ENCODE measurements at regions not wholly inside any gene's neighbourhood (a gene's known extent, or its start where the extent isn't known, plus 50 kb on each side); places are given as distances from the start of the nearest gene placed in this dataset.

- Histone ChIP-seq H3K9me3 (no peaks in the 10 kb centered on the region), H3K4me3 (no peak overlapping the region), H3K27ac (no peak overlapping the region), H3K4me1 (no peaks in the 10 kb centered on the region), H3K27me3 (no peaks in the 10 kb centered on the region), H3K36me3 (no peaks in the 10 kb centered on the region)
- no peak for TF ChIP-seq CTCF (IDR thresholded peaks at IDR 0.05)
- ATAC-seq = no peak
- intact Hi-C loops (cut with DNase I) = no loop called here
- no peak for DNase-seq
Measured at GRCh38 chr2:153138651-153139375, 339.7 kb downstream of the RPRM start.

DNA sequence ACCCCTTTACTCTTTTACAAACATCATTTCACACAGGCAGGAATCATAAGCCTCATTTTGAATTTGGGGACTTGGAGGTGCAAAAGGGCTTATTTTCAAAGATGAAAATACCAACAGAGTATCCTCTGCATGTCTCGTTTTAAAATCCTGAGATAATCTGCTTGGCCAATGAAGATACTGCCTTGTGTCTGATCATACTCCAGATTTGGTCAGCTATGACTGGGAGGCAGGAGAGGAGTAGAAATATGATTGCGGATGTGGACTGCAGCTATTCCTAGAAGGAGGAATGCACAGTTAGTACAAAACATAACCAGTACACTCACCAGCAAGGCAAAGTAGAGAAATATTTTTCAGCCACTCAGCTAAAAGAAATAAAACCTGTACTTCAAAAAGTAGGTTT is 342.3 kb downstream of the RPRM start:
- DNase-seq = no peak
- Histone ChIP-seq H3K36me3 (no peaks in the 10 kb centered on the region), H3K27me3 (no peaks in the 10 kb centered on the region), H3K4me3 (no peak overlapping the region), H3K9me3 (no peaks in the 10 kb centered on the region), H3K4me1 (no peaks in the 10 kb centered on the region), H3K27ac (no peak overlapping the region)
- intact Hi-C loops (cut with DNase I) = no loop called here
- ATAC-seq = no peak
- TF ChIP-seq CTCF (IDR thresholded peaks at IDR 0.05) = no peak

DNA sequence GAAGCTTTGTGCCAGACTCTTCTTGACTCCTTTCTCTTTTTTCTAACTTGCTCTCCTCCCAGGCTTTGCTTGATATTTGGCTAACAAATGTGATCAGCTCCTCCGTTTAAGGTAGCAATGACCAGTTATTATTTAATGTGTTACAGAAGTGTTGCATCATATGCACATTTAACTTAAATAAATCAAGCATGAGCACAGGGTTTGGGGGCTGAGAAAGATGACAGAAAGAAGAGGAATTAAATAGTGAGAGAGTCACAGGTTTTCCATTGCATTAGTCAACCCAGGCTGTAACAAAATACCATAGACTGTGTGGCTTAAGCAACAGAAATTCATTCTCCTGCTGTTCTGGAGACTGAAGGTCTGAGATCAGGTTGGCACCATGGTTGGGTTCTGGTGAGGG is 343.8 kb downstream of the RPRM start:
- ATAC-seq (no peak), DNase-seq (no peak)
- no peak for TF ChIP-seq CTCF (IDR thresholded peaks at IDR 0.05)
- Histone ChIP-seq H3K27me3 (no peaks in the 10 kb centered on the region), H3K9me3 (no peaks in the 10 kb centered on the region), H3K4me1 (no peaks in the 10 kb centered on the region), H3K36me3 (no peaks in the 10 kb centered on the region), H3K4me3 (no peak overlapping the region), H3K27ac (no peak overlapping the region)
- intact Hi-C loops (cut with DNase I) = no loop called here

DNA sequence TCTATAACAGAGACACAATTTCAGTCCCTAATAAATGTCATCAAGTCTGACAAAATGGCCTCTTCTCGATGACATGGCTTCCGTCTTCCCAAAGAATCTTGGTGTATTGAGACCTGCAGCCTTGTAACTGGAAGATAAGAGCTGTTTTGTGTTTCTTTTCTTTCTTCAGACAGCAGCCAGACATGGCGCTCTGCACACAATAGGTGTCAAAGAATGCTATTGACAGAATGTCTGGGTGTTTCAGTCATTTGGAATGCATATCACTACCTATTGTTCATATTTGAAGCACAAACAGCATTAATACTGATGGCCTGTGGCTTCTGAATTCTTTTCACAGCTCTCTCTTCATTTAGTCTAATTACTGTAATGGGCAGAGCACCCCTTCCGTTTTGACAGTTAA is 344.8 kb downstream of the RPRM start:
- Histone ChIP-seq H3K4me1 (no peaks in the 10 kb centered on the region), H3K4me3 (no peak overlapping the region), H3K36me3 (no peaks in the 10 kb centered on the region), H3K9me3 (peaks cover 0 to 1% of the 10 kb centered on the region in 2 donors), H3K27me3 (no peaks in the 10 kb centered on the region), H3K27ac (no peak overlapping the region)
- intact Hi-C loops (cut with DNase I) = no loop called here
- no peak for ATAC-seq
- TF ChIP-seq CTCF (IDR thresholded peaks at IDR 0.05) = no peak
- no peak for DNase-seq

DNA sequence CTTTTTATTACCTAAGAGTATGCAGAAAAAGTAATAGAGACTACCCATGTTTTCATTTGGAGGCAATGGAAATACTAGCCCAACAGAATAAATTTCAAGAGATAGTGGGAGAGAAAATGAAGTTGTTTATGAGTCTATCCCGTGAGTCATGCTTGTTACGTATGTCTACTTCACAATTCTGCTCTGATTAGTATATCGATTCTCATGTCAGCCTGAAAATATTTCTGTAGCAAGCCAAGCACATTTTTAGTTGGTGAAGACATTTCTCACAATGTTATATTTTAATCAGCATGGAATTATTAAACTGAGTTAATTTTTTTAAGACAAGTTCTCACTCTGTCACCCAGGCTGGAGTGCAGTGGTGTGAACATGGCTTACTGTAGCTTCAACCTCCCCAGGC is 346.1 kb downstream of the RPRM start:
- Histone ChIP-seq H3K27ac (no peak overlapping the region), H3K36me3 (no peaks in the 10 kb centered on the region), H3K9me3 (peaks cover 0 to 7% of the 10 kb centered on the region in 2 donors), H3K4me3 (no peak overlapping the region), H3K4me1 (no peaks in the 10 kb centered on the region), H3K27me3 (no peaks in the 10 kb centered on the region)
- no peak for ATAC-seq
- DNase-seq = no peak
- intact Hi-C loops (cut with DNase I) = no loop called here
- TF ChIP-seq CTCF (IDR thresholded peaks at IDR 0.05) = no peak
